ENCODE measurements at regions not wholly inside any gene's neighbourhood (a gene's known extent, or its start where the extent isn't known, plus 50 kb on each side); places are given as distances from the start of the nearest gene placed in this dataset.

DNA sequence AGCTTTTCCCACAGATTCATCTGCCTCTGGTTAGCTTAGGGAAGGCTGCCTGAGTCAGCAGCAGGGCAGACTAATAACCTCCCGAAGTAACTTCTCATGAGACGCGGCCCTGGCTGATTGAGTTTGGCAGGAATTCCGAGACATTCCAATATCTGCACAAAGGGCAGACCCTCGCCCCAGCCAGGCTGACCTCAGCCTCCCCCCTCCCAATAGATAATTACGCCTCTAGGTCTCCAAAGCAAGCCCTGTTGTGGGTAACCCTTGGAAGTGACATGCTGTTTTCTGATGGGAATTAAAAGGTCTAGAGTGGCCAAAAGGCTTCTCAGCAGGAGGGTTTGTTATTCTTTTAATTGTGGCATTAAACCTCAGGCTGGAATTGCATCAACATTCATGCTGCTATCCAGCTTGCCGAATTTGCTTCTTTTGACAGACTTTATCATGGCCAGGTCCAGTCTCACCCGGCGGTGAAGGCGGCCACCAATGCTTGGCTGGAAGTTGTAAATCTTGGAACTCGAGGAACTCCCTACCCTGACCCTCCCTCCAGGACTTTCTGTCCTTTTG is 98.0 kb upstream of the SLC14A2 start:
- Mint-ChIP-seq H3K27me3 (ENCODE audit: low read depth) (no peaks in the 10 kb centered on the region), H3K4me1 (ENCODE audit: low read depth) (no peaks in the 10 kb centered on the region), H3K36me3 (ENCODE audit: low read depth) (no peaks in the 10 kb centered on the region), H3K4me3 (no peak overlapping the region), H3K27ac (no peak overlapping the region), H3K9me3 (peaks cover 2% of the 10 kb centered on the region)
- DNase-seq = no peak
- intact Hi-C loops (cut with micrococcal nuclease) = no loop called here
- CTCF ChIA-PET = interaction anchor here (0.6 to 0.8 kb wide), 3 partner anchors 23 to 1047 kb away, joined by 3 read pairs; no protein-coding TSS in a partner anchor

DNA sequence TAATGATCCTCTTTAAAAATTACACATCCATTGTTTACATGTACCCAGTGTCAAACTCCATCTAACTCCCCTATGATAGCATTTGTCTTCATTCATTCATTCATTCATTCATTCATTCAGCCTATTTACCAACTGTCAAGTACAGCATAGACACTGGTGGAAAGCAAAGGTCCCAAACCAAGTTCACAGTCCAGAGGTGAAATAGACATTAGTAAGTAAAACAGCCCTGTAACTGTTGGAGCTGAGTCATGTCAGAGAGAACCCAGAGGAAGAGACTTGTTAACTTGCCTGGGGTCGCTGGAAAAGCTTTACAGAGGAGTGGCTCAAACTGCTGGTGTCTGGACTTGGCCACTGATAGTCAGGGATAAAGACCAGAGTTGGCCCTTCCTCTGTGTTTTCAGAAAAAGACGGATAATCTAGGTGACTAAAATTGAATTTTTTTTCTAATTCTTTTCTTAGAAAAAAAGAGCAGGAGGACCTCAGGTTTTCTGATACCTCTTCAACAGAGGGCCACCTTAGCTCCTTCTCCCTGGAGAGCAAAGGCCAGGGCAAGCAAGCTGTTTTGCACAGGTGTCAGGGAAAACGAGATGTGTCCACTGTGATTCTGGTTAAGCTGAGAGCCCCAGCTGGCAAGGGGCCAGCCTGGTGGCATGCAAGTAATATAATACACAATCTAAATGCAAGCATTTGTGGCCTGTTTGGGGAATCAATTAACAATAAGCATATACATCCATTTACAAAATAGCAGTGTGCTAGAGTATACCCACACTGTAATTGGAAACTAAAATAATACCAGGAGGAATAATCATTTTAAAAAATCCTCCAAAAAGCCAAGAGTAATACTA is 96.7 kb upstream of the SLC14A2 start:
- no peaks in the 10 kb centered on the region for H3K4me1 Mint-ChIP-seq (ENCODE audit: low read depth)
- H3K9me3 Mint-ChIP-seq = peaks cover 2% of the 10 kb centered on the region
- DNase-seq = no peak
- no peaks in the 10 kb centered on the region for H3K36me3 Mint-ChIP-seq (ENCODE audit: low read depth)
- no peak overlapping the region for H3K27ac Mint-ChIP-seq
- H3K4me3 Mint-ChIP-seq = no peak overlapping the region
- intact Hi-C loops (cut with micrococcal nuclease) = no loop called here
- H3K27me3 Mint-ChIP-seq (ENCODE audit: low read depth) = peaks cover under 1% of the 10 kb centered on the region
- CTCF ChIA-PET = interaction anchor here (0.8 kb wide), 1 partner anchor 24 kb away, joined by 3 read pairs; no protein-coding TSS in a partner anchor

DNA sequence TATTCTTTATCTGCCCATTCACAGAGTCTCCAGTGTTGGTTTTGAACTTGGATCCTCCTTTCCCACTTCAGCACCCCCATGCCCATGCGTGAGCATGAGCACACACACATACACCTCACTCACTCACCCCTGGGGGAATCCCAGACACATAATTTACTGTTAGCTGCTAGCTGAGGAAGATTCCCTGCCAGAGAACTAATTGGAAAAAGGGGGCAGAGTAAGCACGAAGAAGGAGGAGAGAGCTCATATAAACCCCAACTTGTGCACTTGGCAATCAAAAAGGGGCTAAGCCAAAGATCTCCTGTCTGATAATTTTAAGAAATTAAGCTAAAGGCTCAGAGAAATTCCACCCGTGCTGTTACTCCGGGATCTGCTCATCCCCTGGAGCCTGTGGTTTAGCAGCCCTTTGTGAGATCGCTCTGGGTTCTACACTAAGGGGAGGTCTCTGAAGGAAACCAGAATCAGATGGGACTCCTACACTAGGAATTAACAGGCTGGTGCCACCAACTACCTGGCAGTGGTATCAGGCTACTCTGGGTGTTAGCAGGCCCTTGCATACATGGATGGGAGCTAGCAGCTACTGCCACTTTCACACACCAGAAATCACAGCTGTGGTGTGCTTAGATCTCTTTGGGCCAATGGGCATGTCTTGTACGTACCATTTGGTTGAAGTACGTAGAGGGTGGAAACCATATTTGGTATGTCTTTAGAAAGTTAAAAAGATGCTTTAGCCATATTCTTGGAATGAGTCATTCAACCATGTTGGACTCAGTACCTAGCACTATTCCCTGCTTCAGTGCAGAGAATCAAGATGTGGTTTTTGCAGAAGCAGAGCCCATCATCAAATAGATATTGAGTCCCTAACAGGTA is 95.6 kb upstream of the SLC14A2 start:
- H3K4me1 Mint-ChIP-seq (ENCODE audit: low read depth) = no peaks in the 10 kb centered on the region
- H3K4me3 Mint-ChIP-seq = no peak overlapping the region
- DNase-seq = no peak
- CTCF ChIA-PET = no interaction called here
- peaks cover 3% of the 10 kb centered on the region for H3K27me3 Mint-ChIP-seq (ENCODE audit: low read depth)
- no peaks in the 10 kb centered on the region for H3K9me3 Mint-ChIP-seq
- no peaks in the 10 kb centered on the region for H3K36me3 Mint-ChIP-seq (ENCODE audit: low read depth)
- intact Hi-C loops (cut with micrococcal nuclease) = no loop called here
- no peak overlapping the region for H3K27ac Mint-ChIP-seq

DNA sequence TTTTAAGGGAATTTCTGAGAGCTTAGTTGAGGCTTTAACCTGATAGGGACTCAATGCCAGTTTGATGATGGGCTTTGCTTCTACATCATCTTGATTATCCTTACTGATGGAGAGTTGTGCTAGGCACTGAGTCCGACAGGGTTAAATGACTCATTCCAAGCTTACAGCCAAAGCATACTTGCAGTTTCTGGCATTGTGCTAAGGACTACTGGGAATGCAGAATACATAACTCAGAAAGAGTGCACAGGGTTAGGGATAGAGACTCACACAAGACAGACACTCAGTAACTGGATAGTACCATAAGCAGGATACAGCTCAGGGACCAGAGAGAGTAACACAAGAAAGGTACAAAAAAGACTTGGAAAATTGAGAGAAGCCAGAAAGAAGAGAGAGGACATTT is 94.1 kb upstream of the SLC14A2 start:
- intact Hi-C loops (cut with micrococcal nuclease) = no loop called here
- CTCF ChIA-PET = interaction anchor here (0.5 to 1.3 kb wide), 2 partner anchors 100 to 132 kb away, joined by 3 to 4 read pairs; no protein-coding TSS in a partner anchor
- no peak overlapping the region for H3K4me3 Mint-ChIP-seq
- no peak for DNase-seq
- peaks cover 3% of the 10 kb centered on the region for H3K27me3 Mint-ChIP-seq (ENCODE audit: low read depth)
- no peaks in the 10 kb centered on the region for H3K9me3 Mint-ChIP-seq
- H3K4me1 Mint-ChIP-seq (ENCODE audit: low read depth) = no peaks in the 10 kb centered on the region
- H3K27ac Mint-ChIP-seq = no peak overlapping the region
- no peaks in the 10 kb centered on the region for H3K36me3 Mint-ChIP-seq (ENCODE audit: low read depth)

DNA sequence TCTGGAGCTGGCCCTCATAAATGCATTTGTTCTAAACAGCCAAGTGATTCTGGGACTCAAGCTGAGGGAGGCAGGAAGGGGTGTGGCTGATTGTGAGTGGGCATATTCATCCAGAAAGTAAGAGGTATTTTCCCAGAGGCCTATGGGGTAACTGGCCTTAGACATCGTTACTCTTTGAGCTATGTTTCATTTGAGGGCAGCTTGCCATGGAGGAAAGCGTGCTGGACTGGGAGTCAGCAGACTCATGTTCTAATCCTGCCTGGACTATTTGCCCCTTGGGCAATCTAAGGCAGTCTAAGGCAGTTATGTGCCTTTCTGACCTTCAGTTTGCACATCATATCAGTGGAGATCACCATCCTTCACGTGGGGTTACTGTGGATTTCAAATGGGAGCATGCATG is 93.5 kb upstream of the SLC14A2 start:
- DNase-seq = peak; percentile 16
- intact Hi-C loops (cut with micrococcal nuclease) = no loop called here
- no peaks in the 10 kb centered on the region for H3K36me3 Mint-ChIP-seq (ENCODE audit: low read depth)
- no peak overlapping the region for H3K27ac Mint-ChIP-seq
- peaks cover 3% of the 10 kb centered on the region for H3K27me3 Mint-ChIP-seq (ENCODE audit: low read depth)
- no peaks in the 10 kb centered on the region for H3K9me3 Mint-ChIP-seq
- CTCF ChIA-PET = interaction anchor here (1.3 kb wide), 1 partner anchor 99 kb away, joined by 3 read pairs; no protein-coding TSS in a partner anchor
- H3K4me3 Mint-ChIP-seq = no peak overlapping the region
- no peaks in the 10 kb centered on the region for H3K4me1 Mint-ChIP-seq (ENCODE audit: low read depth)

DNA sequence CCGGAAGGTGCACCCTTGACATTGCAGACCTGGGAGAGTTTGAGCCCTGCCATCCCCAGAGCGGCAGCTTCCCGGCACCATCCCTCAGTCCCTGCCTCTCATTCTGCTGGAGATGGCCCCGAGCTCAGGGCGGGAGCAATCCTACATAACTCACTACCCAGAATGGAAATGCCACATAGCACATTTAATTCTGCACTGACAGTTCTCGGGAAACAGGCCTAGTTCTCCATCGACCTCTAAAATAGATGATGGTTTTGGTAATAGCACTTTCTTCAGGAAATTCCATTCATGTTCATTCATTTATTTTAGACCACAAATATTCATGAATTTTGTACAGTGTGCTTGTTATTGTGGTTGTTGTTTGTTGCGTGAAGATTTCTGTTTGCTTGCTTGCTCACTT is 92.9 kb upstream of the SLC14A2 start:
- no peak for DNase-seq
- Mint-ChIP-seq H3K27me3 (ENCODE audit: low read depth) (peaks cover 4% of the 10 kb centered on the region), H3K4me3 (no peak overlapping the region), H3K4me1 (ENCODE audit: low read depth) (no peaks in the 10 kb centered on the region), H3K36me3 (ENCODE audit: low read depth) (no peaks in the 10 kb centered on the region), H3K27ac (no peak overlapping the region), H3K9me3 (no peaks in the 10 kb centered on the region)
- intact Hi-C loops (cut with micrococcal nuclease) = no loop called here
- CTCF ChIA-PET = no interaction called here

DNA sequence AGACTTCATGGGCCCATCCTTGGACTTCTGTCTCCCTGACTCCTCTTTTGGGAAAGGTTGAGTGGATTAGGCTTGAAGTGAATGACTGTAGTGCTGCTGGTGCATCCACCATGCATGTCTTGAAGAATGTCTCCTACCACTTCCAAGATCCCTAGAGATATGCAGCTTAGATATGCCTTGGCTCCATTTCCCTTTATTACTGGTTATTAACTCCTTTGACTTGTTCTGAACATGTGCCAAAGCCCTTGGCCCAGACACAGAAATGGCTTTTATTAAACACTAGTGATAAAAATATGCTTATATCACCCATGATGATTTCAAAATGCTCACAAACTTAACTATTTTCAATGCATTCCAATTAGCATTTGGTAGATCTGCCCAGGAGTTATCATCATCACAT is 90.0 kb upstream of the SLC14A2 start:
- no peak for DNase-seq
- no peaks in the 10 kb centered on the region for H3K36me3 Mint-ChIP-seq (ENCODE audit: low read depth)
- no peaks in the 10 kb centered on the region for H3K9me3 Mint-ChIP-seq
- intact Hi-C loops (cut with micrococcal nuclease) = no loop called here
- peaks cover 4% of the 10 kb centered on the region for H3K27me3 Mint-ChIP-seq (ENCODE audit: low read depth)
- CTCF ChIA-PET = no interaction called here
- H3K27ac Mint-ChIP-seq = no peak overlapping the region
- H3K4me3 Mint-ChIP-seq = no peak overlapping the region
- no peaks in the 10 kb centered on the region for H3K4me1 Mint-ChIP-seq (ENCODE audit: low read depth)

DNA sequence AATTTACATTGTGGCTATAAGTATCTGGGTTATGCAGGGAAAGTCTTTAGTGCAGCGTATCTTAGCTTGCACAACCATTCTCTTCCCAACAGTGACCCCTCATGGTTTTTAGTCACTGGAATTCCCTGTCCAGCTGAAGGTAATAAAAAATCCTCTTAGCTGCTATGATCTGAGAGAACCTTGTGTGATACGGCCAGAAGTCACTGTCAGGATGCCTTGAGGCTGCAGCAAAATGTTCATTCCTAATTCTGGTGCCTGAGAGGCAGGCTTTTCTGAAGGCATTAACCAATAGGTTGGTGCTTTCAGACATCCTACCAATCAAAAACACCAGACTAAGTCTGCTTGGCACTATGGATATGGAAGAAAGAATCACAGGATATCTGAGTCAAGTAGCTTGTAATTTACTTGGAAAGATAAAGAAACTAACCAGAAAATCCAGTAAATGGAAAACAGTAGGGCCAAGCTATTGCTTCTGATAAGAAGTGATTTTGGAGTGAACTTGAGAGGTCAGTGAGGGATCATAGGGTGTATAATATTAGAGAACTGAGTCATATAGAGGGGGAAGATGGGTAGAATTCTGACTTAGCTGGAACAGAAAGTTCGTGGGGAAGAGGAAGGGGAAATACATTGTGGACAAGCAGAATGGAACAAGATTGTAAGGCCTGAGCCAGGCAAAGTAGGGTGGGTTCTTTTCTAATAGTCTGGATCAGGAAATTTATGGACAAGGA is 89.0 kb upstream of the SLC14A2 start:
- Mint-ChIP-seq H3K36me3 (ENCODE audit: low read depth) (no peaks in the 10 kb centered on the region), H3K27ac (no peak overlapping the region), H3K9me3 (no peaks in the 10 kb centered on the region), H3K4me1 (ENCODE audit: low read depth) (no peaks in the 10 kb centered on the region), H3K27me3 (ENCODE audit: low read depth) (peaks cover 4% of the 10 kb centered on the region), H3K4me3 (no peak overlapping the region)
- CTCF ChIA-PET = interaction anchor here (0.5 kb wide), 1 partner anchor 136 kb away, joined by 3 read pairs; no protein-coding TSS in a partner anchor
- intact Hi-C loops (cut with micrococcal nuclease) = no loop called here
- DNase-seq = no peak

DNA sequence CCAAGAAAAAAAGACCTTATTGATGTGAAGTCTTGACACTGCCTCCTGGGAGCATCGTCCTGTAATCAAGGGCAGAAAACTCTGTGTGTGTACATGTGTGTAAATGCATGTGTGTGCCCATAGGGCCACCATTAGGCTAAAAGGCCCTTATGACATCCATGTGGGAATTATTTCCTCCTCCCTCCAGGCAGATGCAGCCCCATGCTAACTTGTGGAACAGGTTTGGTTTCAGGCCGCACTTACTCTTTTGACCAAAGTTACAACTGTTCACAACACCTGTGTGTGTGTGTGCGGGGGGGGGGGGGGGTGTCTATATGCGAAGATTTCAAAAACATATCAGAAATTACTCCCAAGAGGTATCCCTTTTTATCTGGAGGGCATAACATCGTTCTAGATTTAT is 87.4 kb upstream of the SLC14A2 start:
- Mint-ChIP-seq H3K4me1 (ENCODE audit: low read depth) (no peaks in the 10 kb centered on the region), H3K9me3 (peaks cover 1% of the 10 kb centered on the region), H3K4me3 (no peak overlapping the region), H3K36me3 (ENCODE audit: low read depth) (no peaks in the 10 kb centered on the region), H3K27ac (no peak overlapping the region), H3K27me3 (ENCODE audit: low read depth) (peaks cover 4% of the 10 kb centered on the region)
- DNase-seq = no peak
- CTCF ChIA-PET = no interaction called here
- intact Hi-C loops (cut with micrococcal nuclease) = no loop called here

DNA sequence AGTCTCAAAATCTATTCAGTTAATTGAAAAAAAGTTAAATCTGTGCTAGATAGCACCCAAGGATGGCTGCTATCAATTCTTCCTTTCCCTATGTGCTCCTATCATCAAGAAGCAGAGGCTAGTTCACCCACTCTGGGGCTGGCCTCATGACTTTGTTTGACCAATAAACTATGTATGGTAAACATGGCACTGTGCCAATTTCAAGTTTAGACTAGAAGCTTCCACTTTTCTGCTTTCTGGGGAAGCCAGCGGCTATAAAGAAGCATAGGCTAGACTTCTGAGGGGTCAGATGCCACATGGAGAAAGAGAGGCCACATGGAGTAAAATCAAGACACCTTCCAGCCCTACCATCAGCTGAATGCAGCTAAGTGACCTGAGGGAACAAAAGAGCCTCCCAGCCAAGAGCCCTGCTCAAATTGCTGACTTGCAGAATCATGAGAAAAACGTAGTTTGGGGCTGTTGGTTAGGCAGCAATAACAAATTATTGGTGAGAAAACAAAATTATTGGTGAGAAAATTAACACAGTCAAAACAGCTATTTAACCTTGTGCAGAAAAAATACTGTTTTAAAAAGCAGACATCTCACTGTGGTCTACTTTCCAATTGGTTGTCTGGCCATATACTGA is 86.5 kb upstream of the SLC14A2 start:
- DNase-seq = no peak
- no peaks in the 10 kb centered on the region for H3K4me1 Mint-ChIP-seq (ENCODE audit: low read depth)
- no peak overlapping the region for H3K4me3 Mint-ChIP-seq
- peaks cover 2% of the 10 kb centered on the region for H3K27me3 Mint-ChIP-seq (ENCODE audit: low read depth)
- no peak overlapping the region for H3K27ac Mint-ChIP-seq
- CTCF ChIA-PET = no interaction called here
- intact Hi-C loops (cut with micrococcal nuclease) = no loop called here
- no peaks in the 10 kb centered on the region for H3K36me3 Mint-ChIP-seq (ENCODE audit: low read depth)
- peaks cover 1% of the 10 kb centered on the region for H3K9me3 Mint-ChIP-seq

DNA sequence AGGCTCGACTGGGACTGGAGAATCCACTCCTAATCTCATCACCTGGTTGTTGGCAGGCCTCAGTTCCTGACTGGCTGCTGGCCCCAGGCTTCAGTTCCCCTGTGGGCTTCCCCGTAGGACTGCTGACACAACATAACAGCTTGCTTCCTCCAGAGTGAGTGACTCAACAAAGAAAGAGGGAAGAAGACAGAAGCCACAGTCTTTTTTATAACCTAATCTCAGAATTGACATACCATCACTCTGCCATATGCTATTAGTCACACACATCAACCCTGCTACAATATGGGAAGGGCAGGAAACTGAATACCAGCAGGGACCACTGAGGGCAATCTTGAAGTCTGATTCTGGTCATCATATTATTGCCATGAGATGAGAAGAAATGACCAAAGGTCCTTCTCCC is 76.8 kb upstream of the SLC14A2 start:
- H3K27ac Mint-ChIP-seq = no peak overlapping the region
- intact Hi-C loops (cut with micrococcal nuclease) = no loop called here
- H3K4me3 Mint-ChIP-seq = no peak overlapping the region
- H3K9me3 Mint-ChIP-seq = peaks cover 6% of the 10 kb centered on the region
- H3K27me3 Mint-ChIP-seq (ENCODE audit: low read depth) = peaks cover 11% of the 10 kb centered on the region
- CTCF ChIA-PET = no interaction called here
- no peaks in the 10 kb centered on the region for H3K36me3 Mint-ChIP-seq (ENCODE audit: low read depth)
- H3K4me1 Mint-ChIP-seq (ENCODE audit: low read depth) = no peaks in the 10 kb centered on the region
- no peak for DNase-seq

DNA sequence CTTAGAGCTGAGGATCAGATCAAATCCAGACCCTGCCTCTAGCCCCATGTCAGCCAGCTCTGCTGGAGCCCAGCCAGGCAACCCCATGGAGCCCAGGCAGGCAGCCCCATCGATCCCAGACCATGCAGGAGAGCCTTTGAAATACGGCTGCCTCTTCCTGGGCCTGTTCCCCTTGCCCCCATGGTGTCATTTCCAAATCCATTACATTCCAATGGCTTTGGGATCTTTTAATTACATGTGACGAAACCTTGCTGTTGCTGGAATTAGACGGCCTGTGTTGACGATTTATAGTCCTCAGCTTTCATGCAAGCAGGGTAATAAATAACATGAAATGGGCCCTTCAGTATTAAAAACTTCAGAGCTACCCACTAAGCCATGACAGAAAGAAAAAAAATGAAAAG is 75.8 kb upstream of the SLC14A2 start:
- Mint-ChIP-seq H3K27me3 (ENCODE audit: low read depth) (peaks cover 8% of the 10 kb centered on the region), H3K4me1 (ENCODE audit: low read depth) (no peaks in the 10 kb centered on the region), H3K27ac (no peak overlapping the region), H3K9me3 (peaks cover 6% of the 10 kb centered on the region), H3K4me3 (no peak overlapping the region), H3K36me3 (ENCODE audit: low read depth) (no peaks in the 10 kb centered on the region)
- intact Hi-C loops (cut with micrococcal nuclease) = no loop called here
- DNase-seq = no peak
- CTCF ChIA-PET = no interaction called here
